Smooth muscle cell (in vitro differentiated cells): ENCODE measurements at regions not wholly inside any gene's neighbourhood (a gene's known extent, or its start where the extent isn't known, plus 50 kb on each side); places are given as distances from the start of the nearest gene placed in this dataset.

Experiments
- DNase-seq: peaks from one replicate; lab custom pipeline; 2025; ENCODE audit not compliant: unreplicated experiment; lab: John Stamatoyannopoulos, UW
- H2AFZ ChIP-seq: fragments of 200-600 bp; sonication (generic); 2 replicates; pipeline ENCODE4 v1.6.0; 2016; ENCODE audit warnings: antibody characterized with exemption, low read depth, mild to moderate bottlenecking
- H3F3A ChIP-seq: fragments of 200-600 bp; sonication (generic); 2 replicates; pipeline ENCODE4 v1.6.0; 2017; ENCODE audit warnings: antibody characterized with exemption, low read depth
- H3K27ac ChIP-seq: fragments of 200-600 bp; sonication (generic); 2 replicates; pipeline ENCODE4 v1.5.1; 2016; ENCODE audit warnings: low read depth, mild to moderate bottlenecking
- H3K27me3 ChIP-seq: fragments of 200-600 bp; sonication (generic); 2 replicates; pipeline ENCODE4 v1.6.1; 2016; ENCODE audit warnings: low read depth, mild to moderate bottlenecking
- H3K36me3 ChIP-seq: fragments of 200-600 bp; sonication (generic); 2 replicates; pipeline ENCODE4 v1.5.1; 2016; ENCODE audit warnings: low read depth
- H3K4me1 ChIP-seq: fragments of 200-600 bp; sonication (generic); 2 replicates; pipeline ENCODE4 v1.5.1; 2016; ENCODE audit warnings: low read depth
- H3K4me2 ChIP-seq: fragments of 200-600 bp; sonication (generic); 2 replicates; pipeline ENCODE4 v1.6.0; 2016; ENCODE audit warnings: mild to moderate bottlenecking
- H3K4me3 ChIP-seq: fragments of 200-600 bp; sonication (generic); 2 replicates; pipeline ENCODE4 v1.5.1; 2016; ENCODE audit warnings: mild to moderate bottlenecking
- H3K79me2 ChIP-seq: fragments of 200-600 bp; sonication (generic); 2 replicates; pipeline ENCODE4 v1.6.0; 2016; ENCODE audit warnings: low read depth, mild to moderate bottlenecking
- H3K9ac ChIP-seq: fragments of 200-600 bp; sonication (generic); 2 replicates; pipeline ENCODE4 v1.6.0; 2016; ENCODE audit warnings: low read depth
- H3K9me3 ChIP-seq: fragments of 200-600 bp; sonication (generic); replicated peaks from 2 replicates; pipeline ENCODE4 v1.5.1; 2016; ENCODE audit warnings: low read depth
- H4K20me1 ChIP-seq: fragments of 200-600 bp; sonication (generic); 2 replicates; pipeline ENCODE4 v1.6.0; 2016; ENCODE audit warnings: low read depth
- WGBS: methylation state at CpG from one replicate; pipeline ENCODE4 v1.1.7; 2016; ENCODE audit warnings: low lambda C conversion rate; 5-methylcytosine and 5-hydroxymethylcytosine counted together
- TF ChIP-seq, protein P1 (sequence below): fragments of 200-600 bp; sonication (generic); IDR thresholded peaks from 2 replicates; pipeline ENCODE4 v1.5.1; 2017; ENCODE audit warnings: borderline replicate concordance, mild to moderate bottlenecking, antibody characterized with exemption; ENCODE audit not compliant: insufficient read depth, poor library complexity, severe bottlenecking

GRCh38 chr4:175469514-175469913, 342.6 kb downstream of the GPM6A start:
- TF ChIP-seq, protein P1, sequence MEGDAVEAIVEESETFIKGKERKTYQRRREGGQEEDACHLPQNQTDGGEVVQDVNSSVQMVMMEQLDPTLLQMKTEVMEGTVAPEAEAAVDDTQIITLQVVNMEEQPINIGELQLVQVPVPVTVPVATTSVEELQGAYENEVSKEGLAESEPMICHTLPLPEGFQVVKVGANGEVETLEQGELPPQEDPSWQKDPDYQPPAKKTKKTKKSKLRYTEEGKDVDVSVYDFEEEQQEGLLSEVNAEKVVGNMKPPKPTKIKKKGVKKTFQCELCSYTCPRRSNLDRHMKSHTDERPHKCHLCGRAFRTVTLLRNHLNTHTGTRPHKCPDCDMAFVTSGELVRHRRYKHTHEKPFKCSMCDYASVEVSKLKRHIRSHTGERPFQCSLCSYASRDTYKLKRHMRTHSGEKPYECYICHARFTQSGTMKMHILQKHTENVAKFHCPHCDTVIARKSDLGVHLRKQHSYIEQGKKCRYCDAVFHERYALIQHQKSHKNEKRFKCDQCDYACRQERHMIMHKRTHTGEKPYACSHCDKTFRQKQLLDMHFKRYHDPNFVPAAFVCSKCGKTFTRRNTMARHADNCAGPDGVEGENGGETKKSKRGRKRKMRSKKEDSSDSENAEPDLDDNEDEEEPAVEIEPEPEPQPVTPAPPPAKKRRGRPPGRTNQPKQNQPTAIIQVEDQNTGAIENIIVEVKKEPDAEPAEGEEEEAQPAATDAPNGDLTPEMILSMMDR: no peak
- H3K27me3 ChIP-seq: no peaks in the 10 kb centered on the region
- no peak overlapping the region for H3K4me3 ChIP-seq
- WGBS: 16% methylated on average over 2 of the region's 2 CpGs
- no peaks in the 10 kb centered on the region for H3K9me3 ChIP-seq
- no peaks in the 10 kb centered on the region for H3K4me1 ChIP-seq
- H2AFZ ChIP-seq: no peak overlapping the region
- no peaks in the 10 kb centered on the region for H3K36me3 ChIP-seq
- no peaks in the 10 kb centered on the region for H3K79me2 ChIP-seq
- DNase-seq: no peak
- no peak overlapping the region for H3K27ac ChIP-seq
- H4K20me1 ChIP-seq: no peaks in the 10 kb centered on the region
- H3F3A ChIP-seq: no peaks in the 10 kb centered on the region
- no peak overlapping the region for H3K4me2 ChIP-seq
- H3K9ac ChIP-seq: no peak overlapping the region

DNA sequence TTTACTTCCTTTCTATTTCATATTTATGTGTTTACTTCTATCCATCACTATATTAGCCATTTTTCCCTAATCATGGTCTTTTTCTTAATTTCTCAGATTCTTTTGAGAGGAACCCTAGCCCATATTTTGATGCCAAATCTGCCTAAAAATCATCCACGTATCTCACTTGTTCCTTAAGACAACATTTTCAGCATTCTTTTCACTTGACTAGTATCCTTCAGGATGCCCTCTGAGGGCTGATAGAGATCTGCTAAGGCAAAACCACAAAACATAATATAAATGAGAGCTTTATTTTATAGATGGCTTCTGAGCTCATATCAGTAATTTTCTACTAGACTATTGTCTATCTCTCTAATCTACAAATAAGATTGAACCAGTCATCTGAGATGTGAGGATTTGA, 341.9 kb downstream of the GPM6A start:
- H3K79me2 ChIP-seq: no peaks in the 10 kb centered on the region
- no peak overlapping the region for H3K27ac ChIP-seq
- H3K36me3 ChIP-seq: no peaks in the 10 kb centered on the region
- TF ChIP-seq, protein P1: no peak
- H3K4me1 ChIP-seq: no peaks in the 10 kb centered on the region
- no peak overlapping the region for H2AFZ ChIP-seq
- WGBS: 19% methylated on average over 1 of the region's 1 CpG
- no peaks in the 10 kb centered on the region for H3K27me3 ChIP-seq
- no peak for DNase-seq
- H3F3A ChIP-seq: no peaks in the 10 kb centered on the region
- H3K4me3 ChIP-seq: no peak overlapping the region
- no peak overlapping the region for H3K4me2 ChIP-seq
- no peaks in the 10 kb centered on the region for H4K20me1 ChIP-seq
- H3K9ac ChIP-seq: no peak overlapping the region
- H3K9me3 ChIP-seq: no peaks in the 10 kb centered on the region

DNA sequence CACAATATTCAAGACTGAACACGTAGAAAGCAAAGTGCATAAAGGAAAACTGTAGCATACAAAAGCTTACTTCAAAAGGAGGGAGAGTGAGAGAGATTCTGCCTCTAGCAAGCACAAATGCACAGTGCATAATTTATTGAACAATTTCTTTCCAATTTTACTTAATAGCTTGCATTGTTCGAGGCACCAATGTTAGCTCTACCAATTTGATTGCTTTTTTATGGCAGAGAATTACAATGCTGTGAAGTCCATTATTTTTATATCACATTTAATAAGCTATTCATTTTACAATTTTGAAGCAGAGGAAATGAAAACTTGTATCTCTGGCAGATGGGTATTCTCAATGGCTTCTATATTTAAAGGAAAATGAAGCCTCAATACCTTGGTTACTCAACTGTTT, 331.7 kb downstream of the GPM6A start:
- Histone ChIP-seq H3K9me3 (no peaks in the 10 kb centered on the region), H3K36me3 (no peaks in the 10 kb centered on the region), H3K27ac (no peak overlapping the region), H3K4me3 (no peak overlapping the region), H3K9ac (no peak overlapping the region), H3K79me2 (no peaks in the 10 kb centered on the region), H3K27me3 (no peaks in the 10 kb centered on the region), H4K20me1 (no peaks in the 10 kb centered on the region), H3K4me1 (no peaks in the 10 kb centered on the region), H3K4me2 (no peak overlapping the region), H3F3A (no peaks in the 10 kb centered on the region), H2AFZ (no peak overlapping the region)
- DNase-seq: no peak
- 44% methylated on average over 2 of the region's 2 CpGs for WGBS
- TF ChIP-seq, protein P1: no peak

GRCh38 chr4:175499735-175500352, 312.2 kb downstream of the GPM6A start:
- Histone ChIP-seq H3K79me2 (no peaks in the 10 kb centered on the region), H3K4me2 (no peak overlapping the region), H4K20me1 (no peaks in the 10 kb centered on the region), H3K27ac (no peak overlapping the region), H3K9me3 (no peaks in the 10 kb centered on the region), H3K9ac (no peak overlapping the region), H3K4me1 (no peaks in the 10 kb centered on the region), H2AFZ (no peak overlapping the region), H3F3A (no peaks in the 10 kb centered on the region), H3K36me3 (no peaks in the 10 kb centered on the region), H3K27me3 (no peaks in the 10 kb centered on the region), H3K4me3 (no peak overlapping the region)
- TF ChIP-seq, protein P1: no peak
- no peak for DNase-seq
- WGBS: 95% methylated on average over 5 of the region's 5 CpGs
